ENCODE measurements at regions not wholly inside any gene's neighbourhood (a gene's known extent, or its start where the extent isn't known, plus 50 kb on each side); places are given as distances from the start of the nearest gene placed in this dataset.

DNA sequence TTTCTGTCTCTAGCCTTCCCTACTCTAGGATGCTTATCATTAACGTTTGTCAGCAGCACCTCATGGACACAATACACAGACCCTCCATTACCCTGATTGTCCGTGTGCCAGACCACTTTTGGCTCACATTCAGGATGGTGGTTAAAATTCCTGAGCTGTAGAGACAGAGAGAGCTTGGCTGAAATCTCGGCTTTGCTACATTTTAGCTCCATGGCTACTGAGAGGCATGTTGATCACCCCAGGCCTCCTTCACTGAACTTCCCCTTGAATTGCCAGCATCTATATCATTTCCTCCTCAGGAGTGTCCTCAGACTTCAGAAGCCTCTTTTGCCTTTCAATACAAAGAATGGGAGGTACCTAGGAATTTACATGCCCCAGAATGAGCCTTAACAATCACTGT lies 104.7 kb upstream of the ISL1 start:
- TF ChIP-seq, protein P1, sequence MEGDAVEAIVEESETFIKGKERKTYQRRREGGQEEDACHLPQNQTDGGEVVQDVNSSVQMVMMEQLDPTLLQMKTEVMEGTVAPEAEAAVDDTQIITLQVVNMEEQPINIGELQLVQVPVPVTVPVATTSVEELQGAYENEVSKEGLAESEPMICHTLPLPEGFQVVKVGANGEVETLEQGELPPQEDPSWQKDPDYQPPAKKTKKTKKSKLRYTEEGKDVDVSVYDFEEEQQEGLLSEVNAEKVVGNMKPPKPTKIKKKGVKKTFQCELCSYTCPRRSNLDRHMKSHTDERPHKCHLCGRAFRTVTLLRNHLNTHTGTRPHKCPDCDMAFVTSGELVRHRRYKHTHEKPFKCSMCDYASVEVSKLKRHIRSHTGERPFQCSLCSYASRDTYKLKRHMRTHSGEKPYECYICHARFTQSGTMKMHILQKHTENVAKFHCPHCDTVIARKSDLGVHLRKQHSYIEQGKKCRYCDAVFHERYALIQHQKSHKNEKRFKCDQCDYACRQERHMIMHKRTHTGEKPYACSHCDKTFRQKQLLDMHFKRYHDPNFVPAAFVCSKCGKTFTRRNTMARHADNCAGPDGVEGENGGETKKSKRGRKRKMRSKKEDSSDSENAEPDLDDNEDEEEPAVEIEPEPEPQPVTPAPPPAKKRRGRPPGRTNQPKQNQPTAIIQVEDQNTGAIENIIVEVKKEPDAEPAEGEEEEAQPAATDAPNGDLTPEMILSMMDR (IDR thresholded peaks at IDR 0.05; ENCODE audit: borderline replicate concordance, extremely low read depth, low read length, poor library complexity, severe bottlenecking) = no peak
- no peak for TF ChIP-seq EZH2 (IDR thresholded peaks at IDR 0.05; ENCODE audit: borderline replicate concordance, low read depth, low read length, severe bottlenecking)

Data from DND-41 (cell line).